Liver (tissue), 8 donors: ENCODE measurements at regions not wholly inside any gene's neighbourhood (a gene's known extent, or its start where the extent isn't known, plus 50 kb on each side); places are given as distances from the start of the nearest gene placed in this dataset.
A peak's percentile ranks its signal among the peaks of the same experiment; 100 is the strongest.

ENCODE experiments used
- DNase-seq: peaks from one replicate; pipeline ENCODE4 v3.0.0-alpha.2; 2017; ENCODE audit warnings: low spot score
- H3K27ac ChIP-seq, 2 donors: one replicate each; pipeline ENCODE4 v1.7.0; 2013; ENCODE audit warnings: inconsistent platforms in 2 of 2, low read length in 2 of 2, control low read depth in 1 of 2, low read depth in 1 of 2, mild to moderate bottlenecking in 1 of 2
- H3K27me3 ChIP-seq, 4 donors: one replicate each; pipeline versions ENCODE4 v1.6.1 to v1.7.0; 2013; ENCODE audit warnings: low read length in 3 of 4, inconsistent platforms in 1 of 4, mild to moderate bottlenecking in 1 of 4, moderate library complexity in 1 of 4; ENCODE audit not compliant: control insufficient read depth in 4 of 4, insufficient read depth in 4 of 4
- H3K36me3 ChIP-seq, 4 donors: one replicate each; pipeline versions ENCODE4 v1.6.1 to v1.7.0; 2013; ENCODE audit warnings: low read length in 3 of 4, mild to moderate bottlenecking in 3 of 4, low read depth in 1 of 4, moderate library complexity in 1 of 4; ENCODE audit not compliant: control insufficient read depth in 4 of 4, insufficient read depth in 3 of 4
- H3K4me1 ChIP-seq, 4 donors: one replicate each; pipeline versions ENCODE4 v1.6.1 to v1.7.0; 2013; ENCODE audit warnings: low read length in 3 of 4, mild to moderate bottlenecking in 3 of 4, moderate library complexity in 1 of 4; ENCODE audit not compliant: control insufficient read depth in 4 of 4, insufficient read depth in 4 of 4
- H3K4me3 ChIP-seq, 3 donors: one replicate each; pipeline versions ENCODE4 v1.6.1 to v1.7.0; 2013; ENCODE audit warnings: low read length in 3 of 3, control low read depth in 1 of 3, low read depth in 1 of 3, mild to moderate bottlenecking in 1 of 3
- H3K9ac ChIP-seq, 2 donors: one replicate each; pipeline ENCODE4 v1.7.0; 2013; ENCODE audit warnings: low read length in 2 of 2, mild to moderate bottlenecking in 2 of 2, moderate library complexity in 2 of 2, control low read depth in 1 of 2, low read depth in 1 of 2
- H3K9me3 ChIP-seq, 4 donors: one replicate each; pipeline versions ENCODE4 v1.6.1 to v1.7.0; 2013; ENCODE audit warnings: low read length in 3 of 4; ENCODE audit not compliant: control insufficient read depth in 4 of 4
- ATF3 ChIP-seq: IDR thresholded peaks from 2 replicates; pipeline ENCODE4 v1.6.1; 2016; ENCODE audit warnings: antibody characterized with exemption
- EGR1 ChIP-seq, 2 donors: IDR thresholded peaks; 2 replicates each; pipeline ENCODE4 v1.6.1; 2016 to 2018; ENCODE audit warnings: antibody characterized with exemption in 2 of 2, low read depth in 2 of 2
- FOXA1 ChIP-seq: IDR thresholded peaks from 2 replicates; pipeline ENCODE4 v1.6.1; 2016; ENCODE audit warnings: antibody characterized with exemption
- FOXA2 ChIP-seq: IDR thresholded peaks from 2 replicates; pipeline ENCODE4 v1.6.1; 2016; ENCODE audit warnings: antibody characterized with exemption
- GABPA ChIP-seq, 2 donors: IDR thresholded peaks in 1 of 2; conservative IDR thresholded peaks in 1 of 2; 2 replicates each; pipeline ENCODE4 v1.6.1; 2016; ENCODE audit warnings: antibody characterized with exemption in 2 of 2, mild to moderate bottlenecking in 1 of 2, moderate library complexity in 1 of 2
- HNF4A ChIP-seq, 2 donors: conservative IDR thresholded peaks; 2 replicates each; pipeline ENCODE4 v1.6.1; 2016; ENCODE audit warnings: antibody characterized with exemption in 2 of 2, mild to moderate bottlenecking in 2 of 2
- HNF4G ChIP-seq: IDR thresholded peaks from 2 replicates; pipeline ENCODE4 v1.6.1; 2016; ENCODE audit warnings: antibody characterized with exemption
- JUND ChIP-seq, 2 donors: IDR thresholded peaks; 2 replicates each; pipeline ENCODE4 v1.6.1; 2016; ENCODE audit warnings: antibody characterized with exemption in 2 of 2
- MAX ChIP-seq: IDR thresholded peaks from 2 replicates; pipeline ENCODE4 v1.6.1; 2016; ENCODE audit warnings: antibody characterized with exemption
- NR2F2 ChIP-seq: IDR thresholded peaks from 2 replicates; pipeline ENCODE4 v1.6.1; 2016; ENCODE audit warnings: antibody characterized with exemption
- RAD21 ChIP-seq, 2 donors: IDR thresholded peaks; 2 replicates each; pipeline ENCODE4 v1.6.1; 2016; ENCODE audit warnings: antibody characterized with exemption in 2 of 2, mild to moderate bottlenecking in 2 of 2
- RXRA ChIP-seq, 2 donors: IDR thresholded peaks; 2 replicates each; pipeline ENCODE4 v1.6.1; 2017 to 2018; ENCODE audit warnings: antibody characterized with exemption in 2 of 2, mild to moderate bottlenecking in 1 of 2
- SP1 ChIP-seq: IDR thresholded peaks from 2 replicates; pipeline ENCODE4 v1.6.1; 2018; ENCODE audit warnings: antibody characterized with exemption, mild to moderate bottlenecking
- TAF1 ChIP-seq: conservative IDR thresholded peaks from 2 replicates; pipeline ENCODE4 v1.6.1; 2016; ENCODE audit warnings: antibody characterized with exemption, mild to moderate bottlenecking
- YY1 ChIP-seq: IDR thresholded peaks from 2 replicates; pipeline ENCODE4 v1.6.1; 2016; ENCODE audit warnings: antibody characterized with exemption, mild to moderate bottlenecking
- ZBTB33 ChIP-seq: IDR thresholded peaks from 2 replicates; pipeline ENCODE4 v1.6.1; 2016; ENCODE audit warnings: antibody characterized with exemption
- WGBS: extraction: QIAGEN DNeasy Blood & Tissue Kit; methylation state at CpG from one replicate; pipeline ENCODE4 v1.1.7; 2013; 5-methylcytosine and 5-hydroxymethylcytosine counted together
- TF ChIP-seq, protein P1 (sequence below): fragments of 150-350 bp; IDR thresholded peaks from 2 replicates; pipeline ENCODE4 v1.5.1; 2017; ENCODE audit warnings: improper control_type of control experiment, low read depth, low read length; ENCODE audit not compliant: missing input control
- TF ChIP-seq, protein P2 (sequence below): IDR thresholded peaks from 2 replicates; pipeline ENCODE4 v1.6.1; 2016; ENCODE audit warnings: antibody characterized with exemption, mild to moderate bottlenecking
- donor health status: healthy.
- donor health status: healthy.
- donor health status: healthy.
- donor health status: healthy.
- donor health status: healthy.

GRCh38 chr5:89991592-89991991 lies 418.0 kb downstream of the CETN3 start:
- no peak for TF ChIP-seq RXRA (IDR thresholded peaks at IDR 0.05)
- TF ChIP-seq TAF1: no peak
- TF ChIP-seq FOXA1: no peak
- no peak for TF ChIP-seq YY1
- TF ChIP-seq, protein P1, sequence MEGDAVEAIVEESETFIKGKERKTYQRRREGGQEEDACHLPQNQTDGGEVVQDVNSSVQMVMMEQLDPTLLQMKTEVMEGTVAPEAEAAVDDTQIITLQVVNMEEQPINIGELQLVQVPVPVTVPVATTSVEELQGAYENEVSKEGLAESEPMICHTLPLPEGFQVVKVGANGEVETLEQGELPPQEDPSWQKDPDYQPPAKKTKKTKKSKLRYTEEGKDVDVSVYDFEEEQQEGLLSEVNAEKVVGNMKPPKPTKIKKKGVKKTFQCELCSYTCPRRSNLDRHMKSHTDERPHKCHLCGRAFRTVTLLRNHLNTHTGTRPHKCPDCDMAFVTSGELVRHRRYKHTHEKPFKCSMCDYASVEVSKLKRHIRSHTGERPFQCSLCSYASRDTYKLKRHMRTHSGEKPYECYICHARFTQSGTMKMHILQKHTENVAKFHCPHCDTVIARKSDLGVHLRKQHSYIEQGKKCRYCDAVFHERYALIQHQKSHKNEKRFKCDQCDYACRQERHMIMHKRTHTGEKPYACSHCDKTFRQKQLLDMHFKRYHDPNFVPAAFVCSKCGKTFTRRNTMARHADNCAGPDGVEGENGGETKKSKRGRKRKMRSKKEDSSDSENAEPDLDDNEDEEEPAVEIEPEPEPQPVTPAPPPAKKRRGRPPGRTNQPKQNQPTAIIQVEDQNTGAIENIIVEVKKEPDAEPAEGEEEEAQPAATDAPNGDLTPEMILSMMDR: no peak
- TF ChIP-seq FOXA2: no peak
- TF ChIP-seq HNF4G: no peak
- TF ChIP-seq MAX: no peak
- no peak for TF ChIP-seq GABPA (IDR thresholded peaks at IDR 0.05 in 1 of 2, conservative IDR thresholded peaks at IDR 0.05 in 1 of 2)
- no peak for TF ChIP-seq JUND (IDR thresholded peaks at IDR 0.05)
- TF ChIP-seq SP1: no peak
- no peak for TF ChIP-seq ZBTB33
- TF ChIP-seq EGR1 (IDR thresholded peaks at IDR 0.05; ENCODE audit: low read depth in 2 of 2): no peak
- no peak for TF ChIP-seq RAD21 (IDR thresholded peaks at IDR 0.05)
- TF ChIP-seq, protein P2, sequence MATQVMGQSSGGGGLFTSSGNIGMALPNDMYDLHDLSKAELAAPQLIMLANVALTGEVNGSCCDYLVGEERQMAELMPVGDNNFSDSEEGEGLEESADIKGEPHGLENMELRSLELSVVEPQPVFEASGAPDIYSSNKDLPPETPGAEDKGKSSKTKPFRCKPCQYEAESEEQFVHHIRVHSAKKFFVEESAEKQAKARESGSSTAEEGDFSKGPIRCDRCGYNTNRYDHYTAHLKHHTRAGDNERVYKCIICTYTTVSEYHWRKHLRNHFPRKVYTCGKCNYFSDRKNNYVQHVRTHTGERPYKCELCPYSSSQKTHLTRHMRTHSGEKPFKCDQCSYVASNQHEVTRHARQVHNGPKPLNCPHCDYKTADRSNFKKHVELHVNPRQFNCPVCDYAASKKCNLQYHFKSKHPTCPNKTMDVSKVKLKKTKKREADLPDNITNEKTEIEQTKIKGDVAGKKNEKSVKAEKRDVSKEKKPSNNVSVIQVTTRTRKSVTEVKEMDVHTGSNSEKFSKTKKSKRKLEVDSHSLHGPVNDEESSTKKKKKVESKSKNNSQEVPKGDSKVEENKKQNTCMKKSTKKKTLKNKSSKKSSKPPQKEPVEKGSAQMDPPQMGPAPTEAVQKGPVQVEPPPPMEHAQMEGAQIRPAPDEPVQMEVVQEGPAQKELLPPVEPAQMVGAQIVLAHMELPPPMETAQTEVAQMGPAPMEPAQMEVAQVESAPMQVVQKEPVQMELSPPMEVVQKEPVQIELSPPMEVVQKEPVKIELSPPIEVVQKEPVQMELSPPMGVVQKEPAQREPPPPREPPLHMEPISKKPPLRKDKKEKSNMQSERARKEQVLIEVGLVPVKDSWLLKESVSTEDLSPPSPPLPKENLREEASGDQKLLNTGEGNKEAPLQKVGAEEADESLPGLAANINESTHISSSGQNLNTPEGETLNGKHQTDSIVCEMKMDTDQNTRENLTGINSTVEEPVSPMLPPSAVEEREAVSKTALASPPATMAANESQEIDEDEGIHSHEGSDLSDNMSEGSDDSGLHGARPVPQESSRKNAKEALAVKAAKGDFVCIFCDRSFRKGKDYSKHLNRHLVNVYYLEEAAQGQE: no peak
- TF ChIP-seq HNF4A (conservative IDR thresholded peaks at IDR 0.05): no peak
- Histone ChIP-seq H3K4me3 (no peak overlapping the region), H3K9ac (no peak overlapping the region), H3K9me3 (no peaks in the 10 kb centered on the region), H3K4me1 (no peaks in the 10 kb centered on the region), H3K27ac (no peak overlapping the region), H3K27me3 (no peaks in the 10 kb centered on the region), H3K36me3 (no peaks in the 10 kb centered on the region)
- no peak for DNase-seq
- 90% methylated on average over 2 of the region's 2 CpGs for WGBS

DNA sequence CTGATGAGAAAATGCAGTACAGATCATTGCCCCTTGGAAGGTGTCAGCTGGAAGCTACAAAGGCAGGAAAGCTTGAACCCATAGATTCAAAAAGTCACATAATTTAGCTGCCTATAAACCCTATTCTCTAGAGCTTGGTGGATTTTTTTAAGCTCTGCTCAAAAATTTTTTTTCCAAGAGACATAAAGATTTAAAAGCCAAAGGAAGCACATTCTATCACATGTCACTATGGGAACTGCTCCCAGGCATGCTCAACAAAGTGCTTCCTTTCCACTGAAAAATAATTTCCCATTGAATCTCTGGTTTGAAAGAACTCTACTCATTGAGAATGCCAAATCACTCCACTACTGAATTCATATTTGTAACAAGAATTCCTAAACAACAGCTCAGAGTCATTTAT lies 419.8 kb downstream of the CETN3 start:
- peak overlapping the region in 1 of 2 donors; percentile 20 for H3K27ac ChIP-seq
- no peaks in the 10 kb centered on the region for H3K27me3 ChIP-seq
- H3K9ac ChIP-seq: no peak overlapping the region
- no peaks in the 10 kb centered on the region for H3K36me3 ChIP-seq
- DNase-seq: no peak
- H3K4me1 ChIP-seq: no peaks in the 10 kb centered on the region
- H3K4me3 ChIP-seq: no peak overlapping the region
- no peaks in the 10 kb centered on the region for H3K9me3 ChIP-seq
- no peak for TF ChIP-seq HNF4G
- no peak for TF ChIP-seq RXRA (IDR thresholded peaks at IDR 0.05)
- TF ChIP-seq, protein P2: no peak
- TF ChIP-seq, protein P1: no peak
- TF ChIP-seq EGR1 (IDR thresholded peaks at IDR 0.05; ENCODE audit: low read depth in 2 of 2): no peak
- TF ChIP-seq HNF4A (conservative IDR thresholded peaks at IDR 0.05): no peak
- no peak for TF ChIP-seq RAD21 (IDR thresholded peaks at IDR 0.05)
- no peak for TF ChIP-seq FOXA1
- TF ChIP-seq JUND (IDR thresholded peaks at IDR 0.05): no peak
- TF ChIP-seq FOXA2: no peak
- TF ChIP-seq NR2F2: no peak
- TF ChIP-seq ATF3: no peak
- no peak for TF ChIP-seq GABPA (IDR thresholded peaks at IDR 0.05 in 1 of 2, conservative IDR thresholded peaks at IDR 0.05 in 1 of 2)
